ENCODE measurements at regions not wholly inside any gene's neighbourhood (a gene's known extent, or its start where the extent isn't known, plus 50 kb on each side); places are given as distances from the start of the nearest gene placed in this dataset.

DNA sequence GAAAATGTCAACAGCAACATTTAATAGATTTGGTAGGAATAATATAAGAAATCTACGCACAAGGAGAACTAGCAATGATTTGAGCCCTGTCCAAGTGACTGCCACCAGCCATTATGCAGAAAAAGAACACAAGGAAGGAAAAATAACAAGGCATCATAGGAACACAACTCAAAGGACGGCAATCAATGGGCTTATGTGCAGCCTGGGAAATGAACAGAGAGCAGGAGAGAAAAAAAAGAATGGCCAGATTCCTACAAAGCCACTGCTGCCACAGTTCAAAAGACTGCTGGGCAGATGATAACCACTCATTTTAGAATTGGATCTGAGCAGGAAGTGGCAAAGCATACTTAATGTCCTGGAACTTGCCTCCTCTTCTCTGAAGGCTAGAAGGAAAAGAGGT, 274.3 kb upstream of the CAMK1G start:
- TF ChIP-seq EP300 (IDR thresholded peaks at IDR 0.05; ENCODE audit: borderline replicate concordance) (no peak), USF1 (IDR thresholded peaks at IDR 0.05) (no peak)

Data from Ishikawa (cell line).